ENCODE measurements at regions not wholly inside any gene's neighbourhood (a gene's known extent, or its start where the extent isn't known, plus 50 kb on each side); places are given as distances from the start of the nearest gene placed in this dataset.
"Not testable (repeated sequence)": the region's sequence is repeated elsewhere in the genome, so short reads cannot be mapped to it uniquely, and the experiment has no call there.

GRCh38 chr15:101876031-101876430 lies 64.0 kb downstream of the OR4F15 start:
- not testable (repeated sequence) for DNase-seq

GRCh38 chr15:101877649-101878048 lies 65.6 kb downstream of the OR4F15 start:
- not testable (repeated sequence) for DNase-seq

- DNase-seq: not testable (repeated sequence)
These were observed 100.6 kb downstream of the OR4F15 start for GRCh38 chr15:101912349-101913287.

GRCh38 chr15:101924554-101924953 lies 112.6 kb downstream of the OR4F15 start:
- not testable (repeated sequence) for DNase-seq

GRCh38 chr15:101934506-101934905 lies 122.5 kb downstream of the OR4F15 start:
- not testable (repeated sequence) for DNase-seq

- DNase-seq: not testable (repeated sequence)
These were observed 125.4 kb downstream of the OR4F15 start for GRCh38 chr15:101937362-101937761.

- DNase-seq: not testable (repeated sequence)
These were observed 126.6 kb downstream of the OR4F15 start for GRCh38 chr15:101938555-101938954.

GRCh38 chr15:101945896-101946295 lies 133.9 kb downstream of the OR4F15 start:
- not testable (repeated sequence) for DNase-seq

- DNase-seq: not testable (repeated sequence)
These were observed 136.5 kb downstream of the OR4F15 start for GRCh38 chr15:101948491-101949010.

GRCh38 chr15:101949380-101950065 lies 137.5 kb downstream of the OR4F15 start:
- not testable (repeated sequence) for DNase-seq

GRCh38 chr15:101953993-101954392 lies 142.0 kb downstream of the OR4F15 start:
- DNase-seq: not testable (repeated sequence)

- not testable (repeated sequence) for DNase-seq
These were observed 143.8 kb downstream of the OR4F15 start for GRCh38 chr15:101955840-101956239.

- DNase-seq: not testable (repeated sequence)
These were observed 146.7 kb downstream of the OR4F15 start for GRCh38 chr15:101958656-101959055.

- DNase-seq: not testable (repeated sequence)
These were observed 149.3 kb downstream of the OR4F15 start for GRCh38 chr15:101961263-101961662.

GRCh38 chr15:101961765-101962164 lies 149.8 kb downstream of the OR4F15 start:
- not testable (repeated sequence) for DNase-seq

- not testable (repeated sequence) for DNase-seq
These were observed 151.7 kb downstream of the OR4F15 start for GRCh38 chr15:101963687-101964086.

GRCh38 chr15:101965353-101965752 lies 153.4 kb downstream of the OR4F15 start:
- DNase-seq: peak; percentile 8

- peak; percentile 20 for DNase-seq
These were observed 153.9 kb downstream of the OR4F15 start for GRCh38 chr15:101965860-101966259.

GRCh38 chr15:101967364-101967763 lies 155.4 kb downstream of the OR4F15 start:
- DNase-seq: not testable (repeated sequence)

GRCh38 chr15:101970605-101971004 lies 158.6 kb downstream of the OR4F15 start:
- not testable (repeated sequence) for DNase-seq

- not testable (repeated sequence) for DNase-seq
These were observed 165.3 kb downstream of the OR4F15 start for GRCh38 chr15:101977281-101977680.

- peak; percentile 22 for DNase-seq
These were observed 168.4 kb downstream of the OR4F15 start for GRCh38 chr15:101980206-101980910.
